Superior temporal gyrus (tissue), 1 donor: ENCODE measurements at regions not wholly inside any gene's neighbourhood (a gene's known extent, or its start where the extent isn't known, plus 50 kb on each side); places are given as distances from the start of the nearest gene placed in this dataset.

Experiments
- DNase-seq: peaks from one replicate; pipeline ENCODE4 v3.0.0-alpha.2; 2016; ENCODE audit errors: extremely low spot score

DNA sequence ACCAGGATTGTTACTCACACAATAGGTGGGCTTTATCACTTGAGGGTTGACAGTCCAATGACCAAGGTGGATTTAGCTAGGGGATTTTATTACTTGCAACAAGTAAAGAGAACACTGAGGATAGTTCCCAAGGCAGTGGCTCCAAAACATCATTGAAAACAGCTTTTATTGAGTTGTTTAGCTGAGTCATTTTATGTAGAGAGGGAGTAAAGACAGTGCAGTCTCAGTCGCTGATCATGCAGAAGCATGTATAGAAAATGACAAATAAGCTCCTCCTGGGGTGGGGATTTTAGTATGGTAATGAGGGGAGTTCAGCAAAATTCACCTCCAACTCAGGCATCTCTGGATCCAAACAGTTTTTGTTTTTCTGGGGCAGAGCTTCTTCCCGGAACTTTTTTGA is 163.0 kb upstream of the CCDC179 start:
- DNase-seq = no peak

DNA sequence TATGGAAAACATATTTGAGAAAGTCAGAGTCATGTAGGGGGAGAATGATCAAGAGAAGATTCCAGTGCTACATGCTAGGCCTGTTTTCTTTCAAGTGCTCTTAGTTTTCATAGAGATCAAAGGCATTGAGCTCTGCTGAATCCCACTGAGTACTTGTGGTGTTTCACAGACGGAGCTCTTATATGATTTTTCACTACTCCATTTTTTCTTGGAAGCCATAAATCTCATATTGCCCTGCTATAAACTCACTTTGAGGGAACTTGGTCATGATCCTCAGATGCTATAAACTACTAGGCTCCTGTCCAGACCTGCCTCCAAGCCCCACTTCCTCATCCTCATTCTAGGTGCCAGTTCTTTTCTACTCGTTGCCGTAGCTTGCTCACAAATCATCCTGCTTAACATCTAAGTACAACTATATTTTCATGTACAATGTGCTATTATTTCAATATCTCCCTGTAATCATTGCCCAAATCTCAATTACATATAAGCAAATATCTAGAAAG is 180.8 kb upstream of the CCDC179 start:
- DNase-seq = no peak

DNA sequence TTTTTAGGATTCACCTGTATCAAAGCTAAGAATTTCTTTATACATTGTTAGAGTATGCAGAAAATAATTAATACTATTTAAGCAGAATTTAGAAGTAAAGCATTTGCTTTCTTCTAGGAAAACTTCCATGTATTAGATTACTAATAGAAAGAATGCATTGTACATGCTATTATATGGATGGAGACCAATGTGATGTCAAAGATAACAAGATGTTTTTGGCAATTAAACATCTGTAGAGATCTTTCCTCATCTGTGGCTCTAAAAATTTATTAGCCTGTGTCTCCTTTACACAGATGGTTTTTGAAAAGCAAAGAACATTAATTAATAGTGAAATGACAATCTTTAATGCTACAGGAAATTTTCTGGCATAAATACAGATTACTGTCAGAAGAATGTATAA is 198.4 kb upstream of the CCDC179 start:
- no peak for DNase-seq

DNA sequence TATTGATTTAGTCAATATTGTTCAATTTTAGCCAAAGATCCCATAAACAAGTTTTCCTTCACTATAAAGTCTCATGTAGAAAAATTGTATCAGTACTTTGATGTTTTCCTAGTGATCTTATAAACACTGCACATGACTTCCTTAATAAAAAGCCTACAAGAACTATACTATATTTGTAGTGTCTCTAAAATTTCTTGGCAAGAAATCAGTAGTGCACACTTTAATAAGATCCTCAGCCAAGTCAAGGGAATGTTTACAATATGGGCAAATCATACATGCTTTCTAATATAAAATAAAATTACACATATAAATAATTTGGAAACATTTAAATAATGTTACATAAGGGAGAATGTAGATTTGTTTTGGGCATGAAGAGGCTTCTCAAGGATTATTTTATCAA is 203.0 kb upstream of the CCDC179 start:
- DNase-seq = no peak

DNA sequence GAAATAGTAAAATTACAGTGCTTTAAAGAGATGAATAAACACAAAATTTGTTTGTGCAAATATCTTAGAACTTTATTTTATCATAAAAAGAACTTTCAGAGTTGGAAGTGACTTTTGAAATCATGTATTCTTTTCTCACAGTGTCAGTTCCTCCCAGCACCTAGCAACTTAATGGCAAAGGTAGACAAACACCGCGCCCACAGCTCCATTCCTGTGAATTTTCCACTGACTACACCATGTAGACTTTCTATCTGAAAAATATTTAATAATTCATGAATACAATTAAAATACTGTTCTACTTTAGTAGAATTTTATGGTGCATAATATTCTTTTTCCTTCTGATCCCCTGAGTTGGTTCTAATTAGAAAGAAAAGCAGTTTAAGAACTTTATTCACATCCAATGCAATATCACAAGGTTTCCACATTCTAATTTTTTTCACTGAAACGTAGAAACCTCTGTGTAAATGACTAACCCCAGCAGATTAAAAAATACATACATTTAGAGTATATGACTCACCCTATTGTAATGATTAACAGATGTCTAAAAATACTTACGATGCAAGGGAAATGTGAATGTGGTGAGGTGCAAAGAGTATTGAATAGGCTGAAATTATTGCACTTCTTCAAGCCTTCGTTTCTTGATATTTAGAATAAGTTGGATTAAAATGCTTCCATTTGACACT is 218.2 kb upstream of the CCDC179 start:
- no peak for DNase-seq

DNA sequence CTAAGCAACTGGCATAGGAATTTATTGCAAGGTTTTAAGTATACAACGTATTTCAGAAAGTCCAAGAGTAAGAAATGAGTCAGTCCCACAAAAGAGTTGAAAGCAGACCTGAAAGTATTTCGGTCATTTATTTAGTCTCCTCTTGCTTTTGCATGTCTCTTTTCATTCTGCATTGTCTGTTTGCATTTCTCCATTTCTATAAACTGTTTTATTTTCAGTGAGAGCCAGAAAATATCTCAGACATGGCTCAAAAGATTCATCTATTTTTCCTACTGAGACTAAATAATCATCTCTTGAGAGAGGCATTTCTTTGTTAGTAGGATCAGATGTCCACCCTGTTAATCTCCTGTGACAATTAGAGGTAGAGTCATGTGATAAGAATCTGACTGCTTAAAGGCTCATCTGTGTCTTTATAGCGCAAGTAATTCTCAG is 219.1 kb upstream of the CCDC179 start:
- DNase-seq = no peak

DNA sequence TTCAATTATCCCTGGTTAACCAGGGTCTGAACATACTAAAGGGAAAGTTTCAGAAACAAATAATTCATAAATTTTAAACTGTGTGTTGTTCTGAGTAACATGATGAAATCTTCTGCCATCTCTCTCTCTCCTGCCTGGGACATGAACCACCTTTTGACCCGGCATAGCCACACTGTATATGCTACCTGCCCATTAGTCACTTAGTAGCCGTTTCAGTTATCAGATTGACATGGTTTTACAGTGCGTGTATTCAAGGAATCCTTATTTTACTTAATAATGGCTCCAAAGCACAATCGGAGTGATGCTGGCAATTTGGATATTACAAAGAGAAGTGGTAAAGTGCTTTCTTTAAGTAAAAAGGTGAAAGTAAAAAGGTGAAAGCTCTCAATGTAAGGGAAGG is 227.1 kb upstream of the CCDC179 start:
- DNase-seq = no peak

DNA sequence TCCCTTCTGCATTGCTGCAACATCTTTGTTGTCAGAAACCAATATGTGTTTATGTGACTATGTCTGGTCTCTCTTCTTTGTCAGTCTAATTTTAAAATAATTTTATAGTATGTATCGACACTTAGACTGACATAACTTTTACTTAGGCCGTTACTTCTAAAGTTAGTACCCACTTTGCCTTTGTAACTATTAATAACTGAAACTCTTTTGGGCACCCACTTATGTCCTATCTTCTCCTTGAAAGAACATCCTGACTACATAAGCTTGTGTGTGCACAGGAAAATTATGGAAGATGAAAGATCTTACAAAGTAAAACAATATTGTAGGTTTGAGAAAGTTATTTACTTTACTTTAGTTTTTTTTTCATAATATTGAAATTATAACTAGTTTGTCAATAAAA is 230.4 kb upstream of the CCDC179 start:
- DNase-seq = no peak

DNA sequence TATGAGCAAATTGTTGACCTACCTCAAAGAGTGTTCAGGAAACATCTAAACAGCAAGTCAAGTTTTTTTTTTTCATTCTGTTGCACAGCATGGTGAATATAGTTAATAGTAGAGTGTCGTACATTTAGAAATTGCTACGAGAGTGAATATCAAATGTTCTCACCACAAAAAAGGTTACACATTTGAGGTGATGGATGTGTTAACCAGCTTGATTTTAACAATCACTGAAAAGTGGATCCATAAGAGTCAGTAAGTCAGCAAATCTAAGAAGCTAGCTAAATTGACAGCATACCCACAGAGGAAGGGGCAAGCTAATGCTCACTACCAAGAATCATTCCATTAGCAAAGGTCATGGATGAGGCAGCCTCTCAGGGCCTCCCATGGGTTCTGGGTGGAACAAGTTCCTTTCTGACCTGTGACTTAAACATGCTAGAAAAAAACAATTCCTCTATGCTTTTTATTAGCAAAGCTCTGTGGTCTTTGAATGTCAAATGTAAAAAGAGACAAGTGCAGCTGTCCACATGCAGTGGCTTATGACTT is 235.4 kb upstream of the CCDC179 start:
- no peak for DNase-seq

DNA sequence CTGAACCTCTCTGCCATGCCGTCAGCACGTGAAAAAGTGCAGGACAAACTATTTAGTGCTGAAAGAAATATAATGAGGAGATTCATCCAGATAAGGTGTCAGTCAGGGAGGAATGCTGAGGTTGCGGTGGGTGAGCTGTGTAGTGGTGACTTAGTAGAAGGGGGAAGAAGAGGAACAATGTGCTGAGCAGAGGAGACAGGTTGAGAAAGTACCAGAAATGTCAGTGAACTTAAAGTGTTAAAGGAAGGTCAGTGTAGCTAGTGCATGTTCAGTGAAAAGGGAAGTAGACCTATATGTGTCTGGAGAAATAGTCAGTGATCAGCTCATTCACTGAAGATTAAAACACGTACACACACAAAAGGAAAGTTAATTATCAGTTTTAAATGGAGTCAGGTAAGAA is 237.6 kb upstream of the CCDC179 start:
- DNase-seq = no peak

DNA sequence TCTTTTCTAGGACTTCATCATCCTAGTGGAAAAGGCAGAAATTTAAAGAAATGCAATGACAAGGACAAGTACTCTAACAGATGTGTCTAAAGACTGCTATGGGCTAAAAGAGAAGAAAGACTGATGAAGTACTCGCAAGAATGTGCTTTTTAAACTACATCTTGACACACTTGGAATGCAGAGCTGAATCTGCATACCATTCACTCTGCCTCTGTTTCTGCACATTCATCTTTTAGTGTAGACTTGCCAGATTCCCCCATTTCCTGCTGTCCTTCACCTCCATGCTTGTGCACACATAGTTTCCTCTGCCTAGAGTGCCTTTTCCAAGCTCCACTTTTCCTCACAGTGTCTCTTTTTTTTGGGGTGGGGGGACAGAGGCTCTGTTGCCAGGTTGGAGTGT is 239.0 kb upstream of the CCDC179 start:
- no peak for DNase-seq

DNA sequence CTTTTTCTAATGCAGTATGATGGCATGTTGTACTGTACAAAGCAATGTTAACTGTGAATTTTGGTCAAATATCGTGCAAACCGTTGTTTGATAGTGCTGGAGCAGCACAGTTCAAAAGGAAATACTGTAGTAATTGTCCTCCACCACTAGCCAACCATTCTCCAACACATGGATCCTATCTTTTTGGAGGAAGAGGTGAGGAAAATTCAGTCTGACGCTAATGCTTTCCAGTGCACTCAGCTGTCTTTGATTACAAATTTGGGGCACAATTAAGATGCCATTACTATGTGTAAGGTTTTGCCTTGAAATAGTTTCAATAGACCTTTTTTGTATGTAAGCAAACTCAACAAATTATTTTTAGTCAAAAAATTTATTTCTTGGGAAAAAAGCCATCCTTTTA is 240.5 kb upstream of the CCDC179 start:
- DNase-seq = no peak

DNA sequence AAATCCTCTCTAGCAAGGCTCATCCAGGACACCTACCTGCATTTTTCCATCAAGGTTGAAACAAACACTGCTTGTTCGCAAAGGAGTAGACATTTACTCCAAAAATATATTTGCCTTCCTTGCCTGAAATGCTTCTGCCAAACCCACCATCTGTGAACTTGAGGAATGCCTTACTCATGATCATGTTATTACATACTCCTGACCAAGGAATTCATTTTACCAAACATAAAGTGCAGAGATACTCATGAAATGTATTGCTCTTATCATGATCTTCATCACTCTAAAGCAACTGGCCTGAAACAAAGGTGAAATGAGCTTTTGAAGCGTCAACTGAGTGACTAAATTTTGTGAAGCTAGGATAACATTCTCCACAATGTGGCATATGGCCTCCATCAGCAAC is 243.1 kb upstream of the CCDC179 start:
- no peak for DNase-seq

DNA sequence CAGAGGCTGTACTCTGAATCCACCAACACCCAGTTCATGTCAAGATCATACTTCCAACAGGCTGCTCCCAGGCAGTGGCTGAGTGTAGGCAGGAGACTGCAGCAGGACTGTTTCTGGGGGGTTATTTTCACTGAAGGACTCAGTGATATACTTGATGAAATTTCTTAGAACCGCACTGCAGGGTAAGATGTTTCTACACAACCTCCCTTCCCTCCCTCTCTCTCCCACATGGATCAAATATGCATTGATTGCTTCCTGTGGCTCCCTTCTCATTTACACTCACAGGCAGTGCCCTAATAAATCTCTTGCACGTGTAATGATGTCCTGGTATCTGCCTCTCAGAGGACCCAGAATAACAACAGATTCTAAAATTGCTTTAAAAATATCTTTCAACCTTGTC is 251.3 kb upstream of the CCDC179 start:
- no peak for DNase-seq

DNA sequence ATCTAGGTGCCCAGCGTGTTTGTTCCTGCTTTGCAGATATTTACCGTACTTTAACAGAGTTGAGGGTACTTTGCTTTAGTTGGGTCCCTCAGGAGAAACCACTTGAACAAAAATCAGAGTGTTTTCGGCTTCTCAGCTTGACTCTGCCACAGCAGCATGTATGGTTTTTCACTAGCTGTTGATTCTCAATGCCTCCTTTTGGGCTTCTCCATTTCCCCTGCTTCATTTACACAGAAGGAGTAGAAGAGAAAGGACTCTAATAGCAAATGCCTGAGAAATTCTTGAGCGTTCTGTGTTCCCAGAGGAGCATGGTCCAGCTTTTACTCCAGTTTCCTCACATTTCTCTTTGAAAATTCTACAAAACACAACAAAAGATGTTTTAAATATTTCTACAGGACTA is 252.1 kb upstream of the CCDC179 start:
- no peak for DNase-seq

DNA sequence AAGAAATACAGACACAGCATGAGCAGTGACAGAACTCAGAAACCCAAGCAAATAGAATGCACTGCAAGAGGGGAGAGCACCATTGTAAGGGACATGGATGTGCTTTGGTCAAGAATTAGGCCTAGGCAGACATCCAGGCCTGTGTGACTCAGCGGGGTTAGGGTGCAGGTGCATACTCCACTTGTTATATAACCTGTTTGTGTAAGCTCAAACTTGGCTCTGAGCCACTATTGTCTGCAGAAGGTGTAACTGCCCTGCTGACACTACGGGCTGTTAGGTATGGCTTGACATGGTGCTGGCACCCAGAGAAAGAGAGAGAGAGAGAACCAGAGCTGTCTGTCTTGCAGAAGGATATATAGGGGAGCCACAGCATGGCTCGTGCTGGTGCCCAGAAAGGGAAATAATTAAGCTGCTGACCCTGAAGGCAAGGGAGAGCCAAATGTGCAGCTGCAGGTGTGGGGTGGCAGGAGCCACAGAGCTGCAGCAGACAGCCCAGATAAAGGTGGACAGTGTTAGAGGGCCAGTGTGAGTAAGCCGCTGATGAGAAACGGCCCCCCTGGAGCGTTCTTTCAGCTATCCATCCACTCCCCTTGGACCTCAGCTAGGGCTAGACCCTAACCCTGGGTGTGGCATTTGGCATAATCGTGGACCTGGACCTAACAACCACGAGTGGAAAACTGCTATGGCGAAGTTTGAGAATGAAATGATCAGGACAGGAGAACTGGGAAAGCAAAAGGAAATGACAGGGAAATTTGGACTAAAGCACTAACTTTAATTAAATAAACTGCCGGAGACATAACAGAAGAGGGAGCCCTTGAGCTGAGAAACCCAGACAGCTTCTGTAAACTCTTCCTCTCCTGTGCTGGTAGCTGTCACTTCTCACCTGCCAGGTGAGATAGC is 253.0 kb upstream of the CCDC179 start:
- peak; percentile 67 for DNase-seq

DNA sequence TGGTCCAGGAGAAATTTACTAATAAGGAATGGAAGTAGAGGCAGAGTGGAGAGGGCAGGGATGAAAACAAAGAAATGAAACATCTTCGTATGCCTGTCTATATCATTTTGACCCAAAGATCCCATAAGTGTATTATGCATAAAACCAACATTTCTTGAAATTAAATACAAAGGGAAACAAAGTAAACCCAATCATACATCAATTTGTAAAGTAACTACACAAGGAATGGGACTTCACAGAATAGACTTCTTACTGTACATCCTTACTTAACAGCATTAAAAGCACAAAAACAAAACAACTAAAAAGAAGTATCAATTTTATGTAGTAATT is 253.6 kb upstream of the CCDC179 start:
- DNase-seq = no peak

DNA sequence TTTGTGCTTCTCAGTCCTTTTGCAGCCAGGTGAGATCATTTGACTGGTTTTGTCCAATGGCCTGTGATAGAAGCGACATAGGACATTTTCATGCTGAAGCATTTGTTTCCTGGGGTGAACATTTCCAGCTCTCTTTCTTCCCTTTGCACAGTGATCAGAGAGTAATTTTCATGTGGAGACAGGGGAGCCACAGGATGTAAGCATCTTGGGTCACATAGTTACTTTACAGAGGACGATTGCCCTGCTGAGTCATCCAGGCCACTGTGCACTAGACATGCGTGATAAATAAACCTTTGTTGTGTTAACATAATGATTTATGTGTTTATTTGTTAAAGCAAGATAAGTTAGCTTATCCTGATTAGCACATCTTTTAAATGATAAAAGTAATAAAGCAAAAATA is 263.5 kb upstream of the CCDC179 start:
- DNase-seq = no peak

DNA sequence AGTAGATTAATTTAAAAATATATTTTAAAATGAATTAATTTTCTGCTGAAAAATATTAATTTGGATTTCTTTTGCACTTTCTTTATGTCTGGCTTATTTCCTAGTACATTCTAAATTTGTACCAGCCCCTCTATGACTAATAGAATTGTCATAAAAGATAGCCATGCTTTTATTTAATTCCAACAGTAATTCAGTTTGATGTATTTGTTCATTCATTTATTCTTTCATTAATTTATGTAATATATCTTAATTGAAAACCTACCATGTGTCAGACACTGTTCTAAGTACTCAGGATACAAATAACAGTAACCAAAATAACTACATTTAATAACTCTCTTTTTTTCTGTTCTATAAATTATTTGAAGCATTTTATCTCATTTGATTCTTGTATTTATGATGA is 264.0 kb upstream of the CCDC179 start:
- no peak for DNase-seq

DNA sequence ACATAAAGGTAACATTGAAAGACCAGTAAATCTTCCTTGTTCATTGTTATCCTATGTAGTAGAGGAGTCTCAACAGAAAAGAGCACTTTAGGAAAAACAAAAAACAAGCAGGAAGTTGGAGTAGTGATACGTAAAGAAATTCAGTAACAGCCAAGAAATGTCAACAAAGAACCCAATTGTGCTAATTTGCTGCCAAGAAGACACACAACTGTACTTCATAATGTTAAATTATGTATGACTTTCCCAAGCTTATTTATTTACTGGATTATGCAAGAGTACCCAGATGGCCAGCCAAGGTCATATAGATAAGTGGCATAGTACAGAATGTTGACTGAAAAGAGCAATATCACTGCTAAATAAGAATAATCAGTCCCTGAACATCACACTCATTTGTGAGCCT is 264.7 kb upstream of the CCDC179 start:
- DNase-seq = no peak

DNA sequence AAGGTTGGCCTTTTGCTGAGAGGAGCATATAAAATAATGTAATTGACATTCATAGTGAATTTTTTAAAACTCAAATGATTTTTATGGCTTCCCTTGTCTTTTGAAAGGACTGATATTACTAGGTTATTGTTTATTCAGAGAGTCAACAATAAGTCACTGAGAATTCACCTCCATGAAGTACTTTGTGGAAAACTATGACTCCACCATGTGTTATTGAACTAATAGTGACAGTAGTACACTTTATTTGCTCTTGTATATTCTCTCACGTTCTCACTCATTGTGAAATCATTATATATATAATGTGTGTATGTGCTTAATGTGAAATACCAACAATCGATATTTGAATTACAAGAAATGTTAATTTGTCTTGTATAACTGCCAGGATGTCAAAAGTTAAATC is 267.4 kb upstream of the CCDC179 start:
- DNase-seq = no peak

DNA sequence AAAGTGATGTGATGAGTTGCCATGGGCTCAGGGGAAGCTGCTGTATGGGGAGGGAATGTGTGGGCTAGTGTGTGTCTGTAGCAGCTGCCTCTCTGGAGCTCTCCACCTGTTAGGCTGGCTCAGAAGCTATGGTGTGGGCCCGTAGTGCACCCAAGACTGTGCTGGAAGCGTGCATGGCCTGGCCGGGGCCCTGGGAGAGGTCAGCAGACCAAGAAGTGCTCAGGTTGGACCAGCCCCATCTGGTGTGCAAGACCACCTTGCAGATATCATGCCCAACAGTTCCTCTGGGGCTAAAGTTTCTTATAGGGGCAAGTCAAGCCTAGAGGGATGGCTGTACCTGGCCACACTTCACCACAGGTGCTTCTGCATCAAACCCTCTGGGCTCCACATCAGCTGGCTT is 274.4 kb upstream of the CCDC179 start:
- DNase-seq = no peak

DNA sequence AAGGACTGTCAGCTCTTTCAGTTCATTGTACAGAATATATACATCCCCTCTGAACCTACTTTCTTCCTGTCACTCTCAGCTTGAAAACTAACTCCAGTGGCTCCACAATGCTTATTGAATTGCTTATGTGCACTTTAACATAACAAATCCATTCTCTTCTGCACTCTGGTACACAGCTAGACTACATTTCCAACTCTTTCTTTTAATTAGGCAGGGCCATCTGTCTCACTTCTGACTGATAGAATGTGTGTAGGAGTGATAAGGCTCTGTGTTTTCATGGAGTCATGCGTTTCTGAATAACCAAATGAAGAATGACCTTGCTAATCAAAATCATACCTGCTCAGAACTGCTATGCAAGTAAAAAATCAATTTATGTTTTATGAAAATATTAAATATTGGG is 278.5 kb upstream of the CCDC179 start:
- no peak for DNase-seq
